Lower lobe of right lung (tissue), 2 donors: ENCODE measurements at regions not wholly inside any gene's neighbourhood (a gene's known extent, or its start where the extent isn't known, plus 50 kb on each side); places are given as distances from the start of the nearest gene placed in this dataset.

Experiments used
- ATAC-seq, 2 donors: fragments of 200-7000 bp; cut with Tn5 transposase; one replicate each; pipeline ENCODE4 v1.9.1; 2020 to 2022; ENCODE audit warnings: mild to moderate bottlenecking in 2 of 2, moderate library complexity in 2 of 2
- DNase-seq: peaks from one replicate; pipeline ENCODE4 v3.0.0-alpha.2; 2020
- H3K27ac ChIP-seq: fragments of 200-600 bp; one replicate; pipeline ENCODE4 v1.8.0; 2022
- H3K27me3 ChIP-seq: fragments of 200-600 bp; one replicate; pipeline ENCODE4 v1.8.0; 2022; ENCODE audit warnings: low read depth
- H3K36me3 ChIP-seq: fragments of 200-600 bp; one replicate; pipeline ENCODE4 v1.8.0; 2022; ENCODE audit warnings: mild to moderate bottlenecking
- H3K4me1 ChIP-seq: fragments of 200-600 bp; one replicate; pipeline ENCODE4 v1.8.0; 2022
- H3K4me3 ChIP-seq: fragments of 200-600 bp; one replicate; pipeline ENCODE4 v1.8.0; 2022; ENCODE audit warnings: mild to moderate bottlenecking
- H3K9me3 ChIP-seq: fragments of 200-600 bp; one replicate; pipeline ENCODE4 v1.8.0; 2022
- CTCF ChIP-seq: fragments of 200-600 bp; IDR thresholded peaks from one replicate; pipeline ENCODE4 v1.8.0; 2022; ENCODE audit warnings: antibody characterized with exemption, mild to moderate bottlenecking
- intact Hi-C: fragments of 100-400 bp; cut with DNase I; formaldehyde crosslinking; loops from one replicate; pipeline ENCODE4 v1.11.0; 2022
- donor health status: DM: no; HTN: yes; CAD: no; lungs with severe emphysema.

- no peaks in the 10 kb centered on the region for H3K9me3 ChIP-seq
- H3K4me1 ChIP-seq, result no peaks in the 10 kb centered on the region
- no peak overlapping the region for H3K27ac ChIP-seq
- no peak for TF ChIP-seq CTCF
- ATAC-seq, result no peak
- no peak overlapping the region for H3K4me3 ChIP-seq
- intact Hi-C loops, result no loop called here
- DNase-seq, result no peak
- no peaks in the 10 kb centered on the region for H3K27me3 ChIP-seq
- no peaks in the 10 kb centered on the region for H3K36me3 ChIP-seq
Observed at GRCh38 chr18:46360866-46361265, 256.7 kb downstream of the HAUS1 start.

GRCh38 chr18:46362533-46362932 is 258.3 kb downstream of the HAUS1 start:
- no peaks in the 10 kb centered on the region for H3K4me1 ChIP-seq

GRCh38 chr18:46364048-46364447 is 259.9 kb downstream of the HAUS1 start:
- Histone ChIP-seq H3K4me3 (no peak overlapping the region), H3K9me3 (no peaks in the 10 kb centered on the region), H3K27ac (no peak overlapping the region), H3K4me1 (no peaks in the 10 kb centered on the region), H3K27me3 (no peaks in the 10 kb centered on the region), H3K36me3 (no peaks in the 10 kb centered on the region)
- ATAC-seq (no peak), DNase-seq (no peak)
- intact Hi-C loops, result no loop called here
- no peak for TF ChIP-seq CTCF

More at GRCh38 chr18:46362533-46362932, 258.3 kb downstream of the HAUS1 start:
- no peak overlapping the region for H3K27ac ChIP-seq
- H3K36me3 ChIP-seq, result no peaks in the 10 kb centered on the region
- DNase-seq (no peak), ATAC-seq (peak; percentile 39 to 59)
- no peak for TF ChIP-seq CTCF
- no peaks in the 10 kb centered on the region for H3K9me3 ChIP-seq
- no peaks in the 10 kb centered on the region for H3K27me3 ChIP-seq
- H3K4me3 ChIP-seq, result no peak overlapping the region
- intact Hi-C loops, result no loop called here

GRCh38 chr18:46366201-46366600 is 262.0 kb downstream of the HAUS1 start:
- Histone ChIP-seq H3K9me3 (no peaks in the 10 kb centered on the region), H3K4me3 (no peak overlapping the region), H3K27ac (no peak overlapping the region), H3K27me3 (no peaks in the 10 kb centered on the region), H3K4me1 (no peaks in the 10 kb centered on the region), H3K36me3 (no peaks in the 10 kb centered on the region)
- DNase-seq (no peak), ATAC-seq (no peak)
- intact Hi-C loops, result no loop called here
- TF ChIP-seq CTCF, result no peak

GRCh38 chr18:46366751-46367376 is 262.7 kb downstream of the HAUS1 start:
- H3K9me3 ChIP-seq, result no peaks in the 10 kb centered on the region
- no peaks in the 10 kb centered on the region for H3K4me1 ChIP-seq
- H3K27me3 ChIP-seq, result no peaks in the 10 kb centered on the region
- H3K4me3 ChIP-seq, result no peak overlapping the region
- ATAC-seq (no peak), DNase-seq (no peak)
- no peak overlapping the region for H3K27ac ChIP-seq
- no peak for TF ChIP-seq CTCF
- H3K36me3 ChIP-seq, result no peaks in the 10 kb centered on the region
- intact Hi-C loops, result no loop called here
